OCI-LY3 (cell line): ENCODE measurements at regions not wholly inside any gene's neighbourhood (a gene's known extent, or its start where the extent isn't known, plus 50 kb on each side); places are given as distances from the start of the nearest gene placed in this dataset.

Experiments
- EZH2phosphoT487 ChIP-seq: fragments of 200-600 bp; shearing (Covaris generic); IDR thresholded peaks from 2 replicates; pipeline ENCODE4 v1.6.1; 2018; ENCODE audit warnings: antibody characterized with exemption, mixed run types, low read depth
- TF ChIP-seq, protein P1 (sequence below): fragments of 200-600, 300-600 bp; sonication (generic); IDR thresholded peaks from 2 replicates; pipeline ENCODE4 v1.5.1; 2014; ENCODE audit warnings: antibody characterized with exemption, low read length, low read depth

DNA sequence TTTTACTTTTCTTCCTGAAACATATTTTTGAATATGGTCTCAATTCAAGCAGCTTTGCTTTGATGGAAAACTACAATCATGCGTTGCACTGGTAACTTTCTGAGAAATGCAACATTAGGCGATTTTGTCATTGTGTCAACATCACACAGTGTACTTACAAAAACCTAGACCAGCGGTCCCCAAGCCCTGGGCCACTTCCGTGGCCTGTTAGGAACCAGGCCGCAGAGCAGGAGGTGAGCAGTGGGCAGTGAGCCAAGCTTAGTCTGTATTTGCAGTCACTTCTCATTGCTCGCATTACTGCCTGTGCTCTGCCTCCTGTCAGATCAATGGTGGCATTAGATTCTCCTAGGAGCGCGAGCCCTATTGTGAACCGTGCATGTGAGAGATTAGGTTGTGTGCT lies 163.7 kb upstream of the NOVA1 start:
- TF ChIP-seq EZH2phosphoT487 = no peak
- TF ChIP-seq, protein P1, sequence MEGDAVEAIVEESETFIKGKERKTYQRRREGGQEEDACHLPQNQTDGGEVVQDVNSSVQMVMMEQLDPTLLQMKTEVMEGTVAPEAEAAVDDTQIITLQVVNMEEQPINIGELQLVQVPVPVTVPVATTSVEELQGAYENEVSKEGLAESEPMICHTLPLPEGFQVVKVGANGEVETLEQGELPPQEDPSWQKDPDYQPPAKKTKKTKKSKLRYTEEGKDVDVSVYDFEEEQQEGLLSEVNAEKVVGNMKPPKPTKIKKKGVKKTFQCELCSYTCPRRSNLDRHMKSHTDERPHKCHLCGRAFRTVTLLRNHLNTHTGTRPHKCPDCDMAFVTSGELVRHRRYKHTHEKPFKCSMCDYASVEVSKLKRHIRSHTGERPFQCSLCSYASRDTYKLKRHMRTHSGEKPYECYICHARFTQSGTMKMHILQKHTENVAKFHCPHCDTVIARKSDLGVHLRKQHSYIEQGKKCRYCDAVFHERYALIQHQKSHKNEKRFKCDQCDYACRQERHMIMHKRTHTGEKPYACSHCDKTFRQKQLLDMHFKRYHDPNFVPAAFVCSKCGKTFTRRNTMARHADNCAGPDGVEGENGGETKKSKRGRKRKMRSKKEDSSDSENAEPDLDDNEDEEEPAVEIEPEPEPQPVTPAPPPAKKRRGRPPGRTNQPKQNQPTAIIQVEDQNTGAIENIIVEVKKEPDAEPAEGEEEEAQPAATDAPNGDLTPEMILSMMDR = no peak
